ENCODE measurements at regions not wholly inside any gene's neighbourhood (a gene's known extent, or its start where the extent isn't known, plus 50 kb on each side); places are given as distances from the start of the nearest gene placed in this dataset.

GRCh38 chr1:95753382-95754016, 519.5 kb downstream of the RWDD3 start:
- ChIA-PET POLR2A (no interaction called here), CTCF (interaction anchor here (1.0 kb wide), 1 partner anchor 96 kb away, joined by 3 read pairs; no protein-coding TSS in a partner anchor)
- TF ChIP-seq, protein P1, sequence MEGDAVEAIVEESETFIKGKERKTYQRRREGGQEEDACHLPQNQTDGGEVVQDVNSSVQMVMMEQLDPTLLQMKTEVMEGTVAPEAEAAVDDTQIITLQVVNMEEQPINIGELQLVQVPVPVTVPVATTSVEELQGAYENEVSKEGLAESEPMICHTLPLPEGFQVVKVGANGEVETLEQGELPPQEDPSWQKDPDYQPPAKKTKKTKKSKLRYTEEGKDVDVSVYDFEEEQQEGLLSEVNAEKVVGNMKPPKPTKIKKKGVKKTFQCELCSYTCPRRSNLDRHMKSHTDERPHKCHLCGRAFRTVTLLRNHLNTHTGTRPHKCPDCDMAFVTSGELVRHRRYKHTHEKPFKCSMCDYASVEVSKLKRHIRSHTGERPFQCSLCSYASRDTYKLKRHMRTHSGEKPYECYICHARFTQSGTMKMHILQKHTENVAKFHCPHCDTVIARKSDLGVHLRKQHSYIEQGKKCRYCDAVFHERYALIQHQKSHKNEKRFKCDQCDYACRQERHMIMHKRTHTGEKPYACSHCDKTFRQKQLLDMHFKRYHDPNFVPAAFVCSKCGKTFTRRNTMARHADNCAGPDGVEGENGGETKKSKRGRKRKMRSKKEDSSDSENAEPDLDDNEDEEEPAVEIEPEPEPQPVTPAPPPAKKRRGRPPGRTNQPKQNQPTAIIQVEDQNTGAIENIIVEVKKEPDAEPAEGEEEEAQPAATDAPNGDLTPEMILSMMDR (IDR thresholded peaks at IDR 0.05; ENCODE audit: control extremely low read depth, extremely low read depth, low read depth, missing control alignments) = no peak
- no peak for DNase-seq (ENCODE audit: extremely low spot score)

DNA sequence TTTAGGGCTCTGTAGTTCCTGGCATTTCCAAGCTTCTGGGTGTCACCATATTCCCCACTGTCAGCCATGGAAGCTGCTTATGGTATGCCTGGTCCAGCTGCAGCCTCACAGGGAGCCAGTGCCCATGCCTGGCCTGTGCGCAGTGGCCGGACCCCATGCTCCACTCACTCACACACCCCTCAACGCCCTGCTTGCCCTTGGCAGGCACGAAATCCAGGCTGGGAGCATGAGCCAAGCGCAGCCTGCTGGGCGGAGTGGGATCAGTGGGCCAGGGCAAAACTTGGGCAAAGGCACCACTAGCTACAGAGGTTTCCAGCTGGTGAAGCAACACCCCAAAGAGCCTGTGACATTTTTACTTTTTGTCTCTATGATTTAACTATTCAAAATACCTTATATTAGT, 520.4 kb downstream of the RWDD3 start:
- POLR2A ChIA-PET = no interaction called here
- TF ChIP-seq, protein P1 (IDR thresholded peaks at IDR 0.05; ENCODE audit: control extremely low read depth, extremely low read depth, low read depth, missing control alignments) = no peak
- CTCF ChIA-PET = no interaction called here
- DNase-seq (ENCODE audit: extremely low spot score) = no peak

GRCh38 chr1:95766036-95766435, 532.0 kb downstream of the RWDD3 start:
- ChIA-PET POLR2A (no interaction called here), CTCF (interaction anchor here (0.9 to 1.4 kb wide), 2 partner anchors 10 to 14 kb away, joined by 3 to 4 read pairs; no protein-coding TSS in a partner anchor)
- no peak for DNase-seq (ENCODE audit: extremely low spot score)
- TF ChIP-seq, protein P1 (IDR thresholded peaks at IDR 0.05; ENCODE audit: control extremely low read depth, extremely low read depth, low read depth, missing control alignments) = no peak

DNA sequence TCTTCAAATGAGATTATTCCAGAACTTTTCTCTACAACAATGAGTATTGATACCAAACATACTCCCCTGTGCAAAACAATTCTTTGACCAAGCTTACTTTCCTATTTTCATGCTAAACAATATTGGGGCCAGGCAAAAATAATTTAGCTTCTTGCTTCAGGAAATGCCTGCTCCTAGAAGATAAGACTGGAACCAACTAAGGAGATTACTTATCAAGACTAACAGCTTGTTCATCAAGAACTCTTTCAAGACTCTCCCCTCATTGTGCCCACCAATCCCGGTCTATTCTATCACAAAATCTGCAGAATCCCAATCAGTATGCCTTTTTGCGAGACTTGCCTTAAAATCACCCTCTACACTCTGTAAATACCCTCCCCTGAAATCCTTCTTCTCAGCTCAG, 536.6 kb downstream of the RWDD3 start:
- no peak for DNase-seq (ENCODE audit: extremely low spot score)
- CTCF ChIA-PET = no interaction called here
- POLR2A ChIA-PET = no interaction called here
- TF ChIP-seq, protein P1 (IDR thresholded peaks at IDR 0.05; ENCODE audit: control extremely low read depth, extremely low read depth, low read depth, missing control alignments) = no peak

GRCh38 chr1:95778217-95778616, 544.2 kb downstream of the RWDD3 start:
- POLR2A ChIA-PET = no interaction called here
- TF ChIP-seq, protein P1 (IDR thresholded peaks at IDR 0.05; ENCODE audit: control extremely low read depth, extremely low read depth, low read depth, missing control alignments) = no peak
- CTCF ChIA-PET = no interaction called here
- no peak for DNase-seq (ENCODE audit: extremely low spot score)

- TF ChIP-seq, protein P1 (IDR thresholded peaks at IDR 0.05; ENCODE audit: control extremely low read depth, extremely low read depth, low read depth, missing control alignments) = no peak
- no peak for DNase-seq (ENCODE audit: extremely low spot score)
- ChIA-PET CTCF (no interaction called here), POLR2A (no interaction called here)
Observed at GRCh38 chr1:95780836-95781235, 546.8 kb downstream of the RWDD3 start.

All from GM10248 (cell line).